Astrocyte (in vitro differentiated cells and primary cell): ENCODE measurements at regions not wholly inside any gene's neighbourhood (a gene's known extent, or its start where the extent isn't known, plus 50 kb on each side); places are given as distances from the start of the nearest gene placed in this dataset.
A peak's percentile ranks its signal among the peaks of the same experiment; 100 is the strongest.

Source experiments
- DNase-seq: peaks from one replicate; pipeline ENCODE4 v3.0.0-alpha.2; 2010; ENCODE audit warnings: low read depth
- FAIRE-seq: peaks from 2 replicates; lab custom pipeline; 2011; peaks lifted over from hg19 to GRCh38; lab: Jason Lieb, UNC
- H2AFZ ChIP-seq: 2 replicates; pipeline ENCODE4 v1.6.0; 2012; ENCODE audit warnings: low read depth, low read length, inconsistent platforms
- H3K27ac ChIP-seq: 2 replicates; pipeline ENCODE4 v1.5.1; 2011; ENCODE audit warnings: low read depth, low read length, inconsistent platforms
- H3K27me3 ChIP-seq: 2 replicates; pipeline ENCODE4 v1.6.0; 2011; ENCODE audit warnings: low read length, inconsistent platforms; ENCODE audit not compliant: insufficient read depth
- H3K36me3 ChIP-seq: 2 replicates; pipeline ENCODE4 v1.5.1; 2011; ENCODE audit warnings: low read length, inconsistent platforms; ENCODE audit not compliant: insufficient read depth
- H3K4me1 ChIP-seq: 2 replicates; pipeline ENCODE4 v1.5.1; 2011; ENCODE audit warnings: low read length, inconsistent platforms; ENCODE audit not compliant: insufficient read depth
- H3K4me2 ChIP-seq: 2 replicates; pipeline ENCODE4 v1.6.0; 2012; ENCODE audit warnings: low read length, inconsistent platforms
- H3K4me3 ChIP-seq: 2 replicates; pipeline ENCODE4 v1.5.1; 2011; ENCODE audit warnings: low read depth, mild to moderate bottlenecking, low read length, inconsistent platforms; ENCODE audit not compliant: insufficient read depth
- H3K79me2 ChIP-seq: 2 replicates; pipeline ENCODE4 v1.6.0; 2012; ENCODE audit warnings: mild to moderate bottlenecking, low read length, inconsistent platforms; ENCODE audit not compliant: insufficient read depth
- H3K9ac ChIP-seq: 2 replicates; pipeline ENCODE4 v1.6.0; 2012; ENCODE audit warnings: mild to moderate bottlenecking, low read length, inconsistent platforms
- H3K9me3 ChIP-seq: 2 replicates; pipeline ENCODE4 v1.5.1; 2012; ENCODE audit warnings: low read depth, mild to moderate bottlenecking, low read length, inconsistent platforms; ENCODE audit not compliant: insufficient read depth
- H4K20me1 ChIP-seq: 2 replicates; pipeline ENCODE4 v1.6.0; 2012; ENCODE audit warnings: low read length, inconsistent platforms; ENCODE audit not compliant: insufficient read depth
- H3K27ac Mint-ChIP-seq: one replicate; pipeline ENCODE4 v1.8.0; 2021; ENCODE audit warnings: mild to moderate bottlenecking, mixed read lengths; ENCODE audit not compliant: unreplicated experiment
- H3K27me3 Mint-ChIP-seq: one replicate; pipeline ENCODE4 v1.8.0; 2021; ENCODE audit warnings: low read depth, mixed read lengths; ENCODE audit not compliant: unreplicated experiment
- H3K36me3 Mint-ChIP-seq: one replicate; pipeline ENCODE4 v1.8.0; 2021; ENCODE audit warnings: low read depth, mixed read lengths; ENCODE audit not compliant: unreplicated experiment
- H3K4me1 Mint-ChIP-seq: one replicate; pipeline ENCODE4 v1.8.0; 2021; ENCODE audit warnings: low read depth, mixed read lengths; ENCODE audit not compliant: unreplicated experiment
- H3K4me3 Mint-ChIP-seq: one replicate; pipeline ENCODE4 v1.8.0; 2021; ENCODE audit warnings: mild to moderate bottlenecking, moderate library complexity, mixed read lengths; ENCODE audit not compliant: unreplicated experiment
- H3K9me3 Mint-ChIP-seq: one replicate; pipeline ENCODE4 v1.8.0; 2021; ENCODE audit warnings: mild to moderate bottlenecking, mixed read lengths; ENCODE audit not compliant: unreplicated experiment
- EZH2 ChIP-seq: IDR thresholded peaks from 2 replicates; pipeline ENCODE4 v1.6.1; 2012; ENCODE audit warnings: mild to moderate bottlenecking, low read length, inconsistent platforms; ENCODE audit not compliant: insufficient read depth
- TF ChIP-seq, protein P1 (sequence below): IDR thresholded peaks from 2 replicates; pipeline ENCODE4 v1.5.1; 2011; ENCODE audit warnings: low read depth, mild to moderate bottlenecking, inconsistent platforms, low read length, moderate library complexity; ENCODE audit not compliant: insufficient read depth

DNA sequence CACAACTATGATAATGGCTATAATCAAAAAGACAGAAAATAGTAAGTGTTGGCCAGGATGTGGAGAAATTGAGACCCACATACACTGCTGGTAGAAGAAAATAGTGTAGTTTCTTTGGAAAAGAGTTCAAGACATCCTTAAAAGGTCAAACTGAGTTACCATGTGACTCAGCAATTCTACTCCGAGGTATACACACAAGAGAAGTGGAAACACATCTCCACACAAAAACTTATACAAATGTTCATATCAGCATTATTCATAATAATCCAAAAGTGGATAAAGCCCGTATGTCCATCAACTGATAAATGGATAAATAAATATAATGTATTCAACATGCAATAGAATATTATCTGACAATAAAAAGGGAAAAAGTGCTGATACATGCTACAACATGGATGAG, 532.2 kb downstream of the NR2F1-AS1 start:
- TF ChIP-seq EZH2 = no peak
- TF ChIP-seq, protein P1, sequence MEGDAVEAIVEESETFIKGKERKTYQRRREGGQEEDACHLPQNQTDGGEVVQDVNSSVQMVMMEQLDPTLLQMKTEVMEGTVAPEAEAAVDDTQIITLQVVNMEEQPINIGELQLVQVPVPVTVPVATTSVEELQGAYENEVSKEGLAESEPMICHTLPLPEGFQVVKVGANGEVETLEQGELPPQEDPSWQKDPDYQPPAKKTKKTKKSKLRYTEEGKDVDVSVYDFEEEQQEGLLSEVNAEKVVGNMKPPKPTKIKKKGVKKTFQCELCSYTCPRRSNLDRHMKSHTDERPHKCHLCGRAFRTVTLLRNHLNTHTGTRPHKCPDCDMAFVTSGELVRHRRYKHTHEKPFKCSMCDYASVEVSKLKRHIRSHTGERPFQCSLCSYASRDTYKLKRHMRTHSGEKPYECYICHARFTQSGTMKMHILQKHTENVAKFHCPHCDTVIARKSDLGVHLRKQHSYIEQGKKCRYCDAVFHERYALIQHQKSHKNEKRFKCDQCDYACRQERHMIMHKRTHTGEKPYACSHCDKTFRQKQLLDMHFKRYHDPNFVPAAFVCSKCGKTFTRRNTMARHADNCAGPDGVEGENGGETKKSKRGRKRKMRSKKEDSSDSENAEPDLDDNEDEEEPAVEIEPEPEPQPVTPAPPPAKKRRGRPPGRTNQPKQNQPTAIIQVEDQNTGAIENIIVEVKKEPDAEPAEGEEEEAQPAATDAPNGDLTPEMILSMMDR = no peak

DNA sequence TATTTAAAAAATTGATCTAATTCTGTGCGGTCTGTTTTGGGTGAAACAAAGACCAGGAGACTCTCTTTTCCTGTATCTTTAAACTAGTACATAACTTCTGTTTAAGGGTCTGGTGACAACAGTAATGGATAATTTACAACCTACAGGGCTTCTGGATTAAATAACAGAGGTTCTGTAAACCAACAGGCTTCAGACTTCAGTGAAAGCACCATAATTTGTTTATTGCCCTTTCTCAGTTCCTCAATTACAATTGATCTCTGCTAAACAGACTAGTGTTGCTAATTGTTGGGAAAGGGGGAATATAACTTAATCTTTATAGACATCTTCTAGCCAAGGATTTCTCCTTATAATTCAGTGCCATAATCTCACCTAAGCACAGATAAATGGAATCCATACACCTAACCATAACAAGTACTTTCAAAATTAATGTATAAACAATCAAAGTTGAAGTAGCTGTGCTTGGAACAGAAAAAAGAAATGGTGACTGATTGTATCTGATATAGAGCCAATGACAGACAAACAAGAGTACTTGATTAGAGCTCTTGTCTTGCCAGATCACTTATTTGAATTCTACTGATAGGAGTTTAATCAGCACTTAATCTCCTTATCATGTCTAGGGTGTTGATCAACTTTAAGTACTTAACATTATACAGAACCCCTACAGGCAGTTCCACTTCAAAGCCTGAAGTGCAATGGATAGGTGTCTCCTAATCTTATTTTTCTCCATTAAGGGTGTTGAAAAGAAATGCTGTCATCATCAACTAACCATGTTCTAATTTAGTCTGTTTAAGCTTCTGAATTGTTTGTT, 536.0 kb downstream of the NR2F1-AS1 start:
- FAIRE-seq = no peak
- TF ChIP-seq, protein P1 = no peak
- no peak for TF ChIP-seq EZH2
- Histone ChIP-seq H3K4me1 (no peaks in the 10 kb centered on the region), H3K36me3 (no peaks in the 10 kb centered on the region), H4K20me1 (no peaks in the 10 kb centered on the region), H3K27ac (no peak overlapping the region), H3K79me2 (no peaks in the 10 kb centered on the region), H3K9me3 (no peaks in the 10 kb centered on the region), H3K4me3 (no peak overlapping the region), H3K9ac (no peak overlapping the region), H3K27me3 (no peaks in the 10 kb centered on the region), H3K4me2 (no peak overlapping the region), H2AFZ (no peak overlapping the region)
- H3K36me3 Mint-ChIP-seq = no peaks in the 10 kb centered on the region
- no peak overlapping the region for H3K4me3 Mint-ChIP-seq
- no peaks in the 10 kb centered on the region for H3K27me3 Mint-ChIP-seq
- no peak for DNase-seq
- no peak overlapping the region for H3K27ac Mint-ChIP-seq
- no peaks in the 10 kb centered on the region for H3K4me1 Mint-ChIP-seq
- H3K9me3 Mint-ChIP-seq = no peaks in the 10 kb centered on the region

More for the DNA sequence above, 532.2 kb downstream of the NR2F1-AS1 start:
- Mint-ChIP-seq H3K9me3 (no peaks in the 10 kb centered on the region), H3K4me1 (peaks cover 1% of the 10 kb centered on the region), H3K27ac (no peak overlapping the region), H3K36me3 (no peaks in the 10 kb centered on the region), H3K4me3 (no peak overlapping the region), H3K27me3 (no peaks in the 10 kb centered on the region)
- H3K36me3 ChIP-seq = no peaks in the 10 kb centered on the region
- no peak overlapping the region for H3K27ac ChIP-seq
- DNase-seq (peak; percentile 16), FAIRE-seq (no peak)
- H3K4me3 ChIP-seq = no peak overlapping the region
- no peaks in the 10 kb centered on the region for H3K27me3 ChIP-seq
- H3K4me2 ChIP-seq = no peak overlapping the region
- H4K20me1 ChIP-seq = no peaks in the 10 kb centered on the region
- no peaks in the 10 kb centered on the region for H3K79me2 ChIP-seq
- no peak overlapping the region for H2AFZ ChIP-seq
- H3K9me3 ChIP-seq = no peaks in the 10 kb centered on the region
- H3K4me1 ChIP-seq = no peaks in the 10 kb centered on the region
- no peak overlapping the region for H3K9ac ChIP-seq

DNA sequence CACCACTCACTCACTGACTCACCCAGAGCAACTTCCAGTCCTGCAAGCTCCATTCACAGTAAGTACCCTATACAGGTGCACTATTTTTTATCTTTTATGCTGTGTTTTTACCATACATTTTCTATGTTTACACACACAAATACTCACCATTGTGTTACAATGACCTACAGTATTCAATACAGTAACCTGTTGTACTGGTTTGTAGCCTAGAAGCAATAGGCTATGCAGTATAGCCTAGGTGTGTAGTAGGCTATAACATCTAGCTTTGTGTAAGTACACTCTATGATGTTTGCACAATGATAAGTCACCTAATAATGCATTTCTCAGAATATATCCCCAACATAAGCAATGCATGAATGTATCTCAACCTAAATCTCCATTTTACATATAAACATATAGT, 541.1 kb downstream of the NR2F1-AS1 start:
- Histone ChIP-seq H3K36me3 (no peaks in the 10 kb centered on the region), H3K27me3 (no peaks in the 10 kb centered on the region), H3K9ac (no peak overlapping the region), H3K79me2 (no peaks in the 10 kb centered on the region), H3K9me3 (no peaks in the 10 kb centered on the region), H3K4me1 (no peaks in the 10 kb centered on the region), H3K4me2 (no peak overlapping the region), H3K27ac (no peak overlapping the region), H3K4me3 (no peak overlapping the region), H4K20me1 (no peaks in the 10 kb centered on the region), H2AFZ (no peak overlapping the region)
- H3K4me3 Mint-ChIP-seq = no peak overlapping the region
- FAIRE-seq (no peak), DNase-seq (no peak)
- no peaks in the 10 kb centered on the region for H3K36me3 Mint-ChIP-seq
- H3K27ac Mint-ChIP-seq = no peak overlapping the region
- no peaks in the 10 kb centered on the region for H3K27me3 Mint-ChIP-seq
- no peak for TF ChIP-seq EZH2
- TF ChIP-seq, protein P1 = no peak
- no peaks in the 10 kb centered on the region for H3K9me3 Mint-ChIP-seq
- H3K4me1 Mint-ChIP-seq = no peaks in the 10 kb centered on the region
